22Rv1 (cell line): ENCODE measurements at regions not wholly inside any gene's neighbourhood (a gene's known extent, or its start where the extent isn't known, plus 50 kb on each side); places are given as distances from the start of the nearest gene placed in this dataset.
A peak's percentile ranks its signal among the peaks of the same experiment; 100 is the strongest.
"Not testable (repeated sequence)": the region's sequence is repeated elsewhere in the genome, so short reads cannot be mapped to it uniquely, and the experiment has no call there.

Experiments
- H3K27ac ChIP-seq: fragments of 450-650 bp; 2 replicates; pipeline ENCODE4 v1.5.1; 2017
- ZFX ChIP-seq: fragments of 450-650 bp; IDR thresholded peaks from 2 replicates; pipeline ENCODE4 v1.6.1; 2017; ENCODE audit warnings: antibody characterized with exemption, borderline replicate concordance
- TF ChIP-seq, protein P1 (sequence below): fragments of 450-650 bp; IDR thresholded peaks from 2 replicates; pipeline ENCODE4 v1.5.1; 2017; ENCODE audit warnings: mild to moderate bottlenecking

DNA sequence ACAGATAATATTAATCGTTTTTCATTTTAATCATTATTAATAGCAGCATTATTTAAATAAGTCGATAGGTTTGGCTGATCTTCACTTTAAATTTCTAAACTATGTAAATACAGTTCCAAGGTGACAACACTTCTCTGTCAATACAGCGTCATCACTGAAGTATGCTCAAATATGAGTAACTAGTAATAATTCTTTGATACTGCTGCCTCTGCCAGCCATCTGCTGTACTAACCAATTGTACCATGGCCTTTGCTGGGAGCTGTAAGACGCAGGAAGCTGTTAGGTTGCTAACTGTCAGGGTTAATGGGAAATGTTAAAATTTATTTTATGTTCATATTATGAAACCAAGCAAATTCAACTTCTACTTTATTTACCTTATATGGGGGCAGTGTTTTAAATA is 1650.5 kb upstream of the LRRTM3 start:
- TF ChIP-seq, protein P1, sequence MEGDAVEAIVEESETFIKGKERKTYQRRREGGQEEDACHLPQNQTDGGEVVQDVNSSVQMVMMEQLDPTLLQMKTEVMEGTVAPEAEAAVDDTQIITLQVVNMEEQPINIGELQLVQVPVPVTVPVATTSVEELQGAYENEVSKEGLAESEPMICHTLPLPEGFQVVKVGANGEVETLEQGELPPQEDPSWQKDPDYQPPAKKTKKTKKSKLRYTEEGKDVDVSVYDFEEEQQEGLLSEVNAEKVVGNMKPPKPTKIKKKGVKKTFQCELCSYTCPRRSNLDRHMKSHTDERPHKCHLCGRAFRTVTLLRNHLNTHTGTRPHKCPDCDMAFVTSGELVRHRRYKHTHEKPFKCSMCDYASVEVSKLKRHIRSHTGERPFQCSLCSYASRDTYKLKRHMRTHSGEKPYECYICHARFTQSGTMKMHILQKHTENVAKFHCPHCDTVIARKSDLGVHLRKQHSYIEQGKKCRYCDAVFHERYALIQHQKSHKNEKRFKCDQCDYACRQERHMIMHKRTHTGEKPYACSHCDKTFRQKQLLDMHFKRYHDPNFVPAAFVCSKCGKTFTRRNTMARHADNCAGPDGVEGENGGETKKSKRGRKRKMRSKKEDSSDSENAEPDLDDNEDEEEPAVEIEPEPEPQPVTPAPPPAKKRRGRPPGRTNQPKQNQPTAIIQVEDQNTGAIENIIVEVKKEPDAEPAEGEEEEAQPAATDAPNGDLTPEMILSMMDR, result no peak
- no peak for TF ChIP-seq ZFX
- no peak overlapping the region for H3K27ac ChIP-seq

DNA sequence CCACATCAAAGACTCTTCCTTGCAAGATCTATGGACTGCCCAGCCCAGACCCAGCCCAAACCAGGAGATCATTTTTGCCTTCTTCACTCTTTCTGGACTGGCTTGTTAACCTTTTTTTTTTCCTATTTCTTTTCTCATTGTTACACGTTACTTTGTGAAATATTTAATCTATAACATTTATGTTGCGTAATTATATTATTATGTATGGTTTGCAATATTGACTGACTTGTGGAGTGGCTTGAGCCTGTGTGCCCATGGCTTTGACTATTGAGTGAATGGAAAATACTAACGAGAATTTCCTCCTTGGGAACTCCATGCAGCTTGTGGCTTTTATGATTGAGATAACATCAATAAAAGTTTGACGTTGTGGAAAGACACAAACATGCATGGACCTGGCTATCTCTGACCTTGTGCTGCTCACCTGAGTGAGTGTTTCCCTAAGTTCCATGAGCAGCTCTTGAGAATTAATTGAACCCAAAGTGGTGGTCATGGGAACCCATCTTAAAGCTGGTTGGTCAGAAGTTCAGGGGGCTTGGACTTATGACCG is 1641.3 kb upstream of the LRRTM3 start:
- TF ChIP-seq, protein P1, result no peak
- TF ChIP-seq ZFX, result no peak

DNA sequence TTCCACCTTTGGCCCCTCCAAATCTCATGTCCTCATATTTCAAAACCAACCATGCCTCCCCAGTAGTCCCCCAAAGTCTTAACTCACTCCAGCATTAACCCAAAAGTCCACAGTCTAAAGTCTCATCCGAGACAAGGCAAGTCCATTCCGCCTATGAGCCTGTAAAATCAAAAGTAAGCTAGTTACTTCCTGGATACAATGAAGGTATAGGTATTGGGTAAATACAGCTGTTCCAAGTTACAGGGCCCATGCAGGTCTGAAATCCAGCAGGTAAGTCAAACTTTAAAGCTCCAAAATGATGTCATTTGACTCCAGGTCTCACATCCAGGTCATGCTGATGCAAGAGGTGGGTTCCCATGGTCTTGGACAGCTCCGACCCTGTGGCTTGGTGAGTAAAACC is 1640.1 kb upstream of the LRRTM3 start:
- not testable (repeated sequence) for H3K27ac ChIP-seq

More for the DNA sequence above, 1641.3 kb upstream of the LRRTM3 start:
- H3K27ac ChIP-seq, result no peak overlapping the region

DNA sequence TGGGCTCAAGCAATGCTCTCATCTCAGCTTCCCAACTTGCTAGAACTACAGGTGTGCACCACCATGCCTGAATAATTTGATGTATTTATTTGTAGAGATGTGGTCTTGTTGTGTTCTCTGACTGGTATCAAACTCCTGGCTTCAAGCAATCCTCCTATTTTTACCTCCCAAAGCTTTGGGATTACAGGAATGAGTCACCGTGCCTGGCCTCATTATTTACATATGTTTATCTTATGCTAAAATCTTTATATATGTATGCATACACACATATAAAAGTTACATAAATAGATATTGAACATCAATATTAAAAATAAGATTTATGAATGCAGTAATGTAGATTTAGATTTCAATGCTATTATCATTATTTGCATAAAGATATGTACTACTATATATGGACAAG is 1634.5 kb upstream of the LRRTM3 start:
- TF ChIP-seq, protein P1, result no peak
- TF ChIP-seq ZFX, result no peak
- H3K27ac ChIP-seq, result peak overlapping the region; percentile 41; the same call in 1 of the 2 replicates

DNA sequence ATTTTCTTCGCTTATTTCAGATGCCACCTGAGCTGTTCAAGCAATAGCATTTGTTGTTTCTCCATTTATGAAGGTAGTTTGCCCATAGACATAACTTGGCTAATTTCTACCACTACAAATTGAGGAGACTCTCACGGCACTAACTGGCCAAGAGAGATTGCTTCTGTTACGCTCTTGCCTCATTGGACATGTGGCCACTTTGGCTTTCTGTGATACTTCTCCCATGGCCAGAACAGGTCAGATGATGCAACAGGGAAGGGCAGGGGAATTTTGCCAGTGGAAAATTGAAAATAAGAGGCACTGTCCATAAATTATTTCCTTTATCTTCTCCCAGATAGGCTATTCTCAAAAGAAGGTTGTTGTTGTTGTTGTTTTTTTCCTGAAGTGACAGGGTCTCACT is 1633.3 kb upstream of the LRRTM3 start:
- no peak for TF ChIP-seq ZFX

DNA sequence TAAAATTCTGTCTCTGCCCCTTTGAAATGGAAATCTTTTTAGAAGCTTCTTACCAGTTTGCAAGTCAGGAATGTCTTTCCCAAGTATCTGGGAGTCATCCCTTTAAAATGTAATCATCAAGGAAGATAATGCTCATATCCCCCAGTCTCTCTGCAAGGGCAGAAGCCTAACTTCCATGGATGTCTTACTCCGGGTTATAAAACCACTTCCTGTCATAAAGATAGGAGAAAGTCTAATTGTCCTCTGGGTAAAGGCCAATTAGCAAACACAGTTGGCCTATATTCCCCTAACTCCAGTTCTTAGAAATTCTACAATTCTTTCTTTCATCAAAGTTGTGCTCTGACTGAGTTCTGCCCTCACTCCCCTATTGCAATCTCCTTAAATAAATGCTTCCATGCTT is 1631.5 kb upstream of the LRRTM3 start:
- TF ChIP-seq, protein P1, result no peak
- TF ChIP-seq ZFX, result no peak
- no peak overlapping the region for H3K27ac ChIP-seq

More for the DNA sequence above, 1633.3 kb upstream of the LRRTM3 start:
- H3K27ac ChIP-seq, result no peak overlapping the region

DNA sequence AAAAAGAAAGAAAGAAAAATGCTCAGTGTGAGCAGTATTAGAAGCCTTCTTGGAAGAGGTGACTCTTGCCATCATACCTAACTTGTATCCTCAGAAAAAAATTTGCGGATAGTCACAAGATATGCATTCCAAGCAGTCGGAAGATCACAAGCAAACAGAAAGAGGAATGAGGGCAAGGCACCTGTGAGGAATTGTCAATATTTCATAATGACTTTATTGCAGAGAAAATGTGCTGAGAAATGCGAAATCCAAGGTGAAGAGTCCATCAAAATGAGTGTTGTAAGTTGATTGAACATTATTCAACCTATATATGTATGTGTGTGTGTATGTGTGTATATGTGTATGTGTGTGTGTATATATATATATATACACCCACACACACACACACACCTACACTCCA is 1624.7 kb upstream of the LRRTM3 start:
- TF ChIP-seq, protein P1, result no peak
- TF ChIP-seq ZFX, result no peak
- no peak overlapping the region for H3K27ac ChIP-seq

DNA sequence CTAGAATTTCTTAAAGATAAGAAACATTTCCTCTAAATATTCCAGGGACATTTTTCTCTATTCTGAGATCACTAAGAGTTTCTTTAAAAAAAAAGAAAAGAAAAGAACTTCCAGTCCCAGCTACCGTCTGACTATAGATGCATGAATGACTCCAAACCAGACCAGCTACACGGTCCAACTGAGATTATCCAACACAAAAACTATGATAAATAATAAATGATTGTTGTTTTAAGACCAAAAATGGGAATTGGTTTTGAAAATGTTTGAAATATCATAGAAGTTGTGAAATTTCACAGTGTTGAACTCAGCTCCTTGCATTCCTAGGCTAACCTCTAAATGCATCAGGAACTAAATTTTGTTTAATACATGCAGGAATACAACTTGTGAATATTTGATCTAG is 1619.6 kb upstream of the LRRTM3 start:
- TF ChIP-seq, protein P1, result no peak
- TF ChIP-seq ZFX, result no peak
- no peak overlapping the region for H3K27ac ChIP-seq
